HCT116 (cell line): ENCODE measurements at regions not wholly inside any gene's neighbourhood (a gene's known extent, or its start where the extent isn't known, plus 50 kb on each side); places are given as distances from the start of the nearest gene placed in this dataset.

Experiments used
- CBX3 ChIP-seq: IDR thresholded peaks from 2 replicates; pipeline ENCODE4 v1.6.1; 2012; ENCODE audit warnings: low read depth
- CEBPB ChIP-seq: IDR thresholded peaks from 2 replicates; pipeline ENCODE4 v1.6.1; 2012; ENCODE audit warnings: low read depth
- EZH2 ChIP-seq: fragments of 200-600 bp; sonication (generic); IDR thresholded peaks from 2 replicates; pipeline ENCODE4 v1.6.1; 2017; ENCODE audit warnings: antibody characterized with exemption, mixed run types
- EZH2phosphoT487 ChIP-seq: fragments of 200-600 bp; IDR thresholded peaks from 2 replicates; pipeline ENCODE4 v1.6.1; 2018; ENCODE audit warnings: antibody characterized with exemption, borderline replicate concordance
- POLR2A ChIP-seq: IDR thresholded peaks from 2 replicates; pipeline ENCODE4 v1.7.0; 2011; ENCODE audit warnings: borderline replicate concordance; ENCODE audit not compliant: insufficient read depth, insufficient read length; ENCODE audit errors: extremely low read depth
- SP1 ChIP-seq: IDR thresholded peaks from 2 replicates; pipeline ENCODE4 v1.6.1; 2012; ENCODE audit warnings: low read depth
- TCF7L2 ChIP-seq: IDR thresholded peaks from 2 replicates; pipeline ENCODE4 v1.7.0; 2011; ENCODE audit warnings: borderline replicate concordance, inconsistent platforms; ENCODE audit not compliant: insufficient read depth, insufficient read length; ENCODE audit errors: extremely low read depth
- TF ChIP-seq, protein P1 (sequence below), 3 experiments: fragments of 200-600 bp in 1 of 3; sonication (generic) in 1 of 3; IDR thresholded peaks in 2 of 3; conservative IDR thresholded peaks in 1 of 3; 2 replicates each; pipeline ENCODE4 v1.5.1; 2012 to 2017; ENCODE audit warnings: low read depth in 2 of 3, low read length in 2 of 3, antibody characterized with exemption in 1 of 3, borderline replicate concordance in 1 of 3, control low read depth in 1 of 3, mild to moderate bottlenecking in 1 of 3, mixed read lengths in 1 of 3, mixed run types in 1 of 3, moderate library complexity in 1 of 3; ENCODE audit not compliant: insufficient read depth in 1 of 3

DNA sequence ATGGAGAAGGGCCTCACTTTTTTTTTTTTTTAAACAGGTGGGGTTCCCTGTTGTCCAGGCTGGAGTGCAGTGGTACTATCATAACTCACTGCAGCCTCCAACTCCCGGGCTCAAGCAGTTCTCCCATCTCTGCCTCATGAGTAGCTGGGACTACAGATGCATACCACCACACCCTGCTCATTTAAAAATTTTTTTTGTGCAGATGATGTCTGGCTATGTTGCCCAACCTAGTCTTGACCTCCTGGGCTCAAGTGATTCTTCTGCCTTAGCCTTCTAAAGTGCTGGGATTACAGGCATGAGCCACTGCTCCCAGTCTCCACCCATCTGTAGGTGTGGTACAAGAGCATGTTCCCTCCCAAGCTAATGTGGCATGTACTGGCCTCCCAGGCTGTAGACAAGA, 380.6 kb upstream of the AMELY start:
- TF ChIP-seq EZH2, result no peak
- TF ChIP-seq CEBPB, result no peak
- TF ChIP-seq, protein P1, sequence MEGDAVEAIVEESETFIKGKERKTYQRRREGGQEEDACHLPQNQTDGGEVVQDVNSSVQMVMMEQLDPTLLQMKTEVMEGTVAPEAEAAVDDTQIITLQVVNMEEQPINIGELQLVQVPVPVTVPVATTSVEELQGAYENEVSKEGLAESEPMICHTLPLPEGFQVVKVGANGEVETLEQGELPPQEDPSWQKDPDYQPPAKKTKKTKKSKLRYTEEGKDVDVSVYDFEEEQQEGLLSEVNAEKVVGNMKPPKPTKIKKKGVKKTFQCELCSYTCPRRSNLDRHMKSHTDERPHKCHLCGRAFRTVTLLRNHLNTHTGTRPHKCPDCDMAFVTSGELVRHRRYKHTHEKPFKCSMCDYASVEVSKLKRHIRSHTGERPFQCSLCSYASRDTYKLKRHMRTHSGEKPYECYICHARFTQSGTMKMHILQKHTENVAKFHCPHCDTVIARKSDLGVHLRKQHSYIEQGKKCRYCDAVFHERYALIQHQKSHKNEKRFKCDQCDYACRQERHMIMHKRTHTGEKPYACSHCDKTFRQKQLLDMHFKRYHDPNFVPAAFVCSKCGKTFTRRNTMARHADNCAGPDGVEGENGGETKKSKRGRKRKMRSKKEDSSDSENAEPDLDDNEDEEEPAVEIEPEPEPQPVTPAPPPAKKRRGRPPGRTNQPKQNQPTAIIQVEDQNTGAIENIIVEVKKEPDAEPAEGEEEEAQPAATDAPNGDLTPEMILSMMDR (IDR thresholded peaks at IDR 0.05 in 2 of 3, conservative IDR thresholded peaks at IDR 0.05 in 1 of 3; ENCODE audit: borderline replicate concordance in 1 of 3, insufficient read depth in 1 of 3, low read depth in 2 of 3, low read length in 2 of 3), result no peak
- TF ChIP-seq EZH2phosphoT487, result no peak
- no peak for TF ChIP-seq TCF7L2
- TF ChIP-seq CBX3, result no peak
- no peak for TF ChIP-seq POLR2A
- TF ChIP-seq SP1, result no peak
